ENCODE measurements at regions not wholly inside any gene's neighbourhood (a gene's known extent, or its start where the extent isn't known, plus 50 kb on each side); places are given as distances from the start of the nearest gene placed in this dataset.

DNA sequence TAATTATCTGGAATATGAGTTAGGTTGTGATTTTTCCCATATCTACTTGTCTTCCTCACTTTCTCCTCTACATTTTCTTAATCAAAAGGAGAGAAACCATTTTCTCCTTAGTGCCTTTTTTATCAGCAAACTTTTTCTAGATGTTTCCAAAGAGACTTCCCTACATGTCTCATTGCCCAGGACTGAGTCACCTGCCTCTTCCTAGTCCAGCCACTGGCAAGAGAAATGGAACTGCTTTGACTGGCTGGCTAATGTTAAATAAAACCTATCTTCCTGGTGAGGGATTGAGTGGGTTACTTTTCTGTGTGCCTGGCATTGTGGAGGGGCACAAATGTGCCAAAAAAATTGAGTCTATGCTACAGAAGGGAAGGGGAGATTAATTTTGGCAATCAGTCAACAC is 52.1 kb upstream of the CD5L start:
- H3K36me3 Mint-ChIP-seq (ENCODE audit: low read depth): peaks cover 3% of the 10 kb centered on the region
- H3K9me3 Mint-ChIP-seq: peaks cover 13% of the 10 kb centered on the region
- no peaks in the 10 kb centered on the region for H3K4me1 Mint-ChIP-seq
- TF ChIP-seq, protein P1, sequence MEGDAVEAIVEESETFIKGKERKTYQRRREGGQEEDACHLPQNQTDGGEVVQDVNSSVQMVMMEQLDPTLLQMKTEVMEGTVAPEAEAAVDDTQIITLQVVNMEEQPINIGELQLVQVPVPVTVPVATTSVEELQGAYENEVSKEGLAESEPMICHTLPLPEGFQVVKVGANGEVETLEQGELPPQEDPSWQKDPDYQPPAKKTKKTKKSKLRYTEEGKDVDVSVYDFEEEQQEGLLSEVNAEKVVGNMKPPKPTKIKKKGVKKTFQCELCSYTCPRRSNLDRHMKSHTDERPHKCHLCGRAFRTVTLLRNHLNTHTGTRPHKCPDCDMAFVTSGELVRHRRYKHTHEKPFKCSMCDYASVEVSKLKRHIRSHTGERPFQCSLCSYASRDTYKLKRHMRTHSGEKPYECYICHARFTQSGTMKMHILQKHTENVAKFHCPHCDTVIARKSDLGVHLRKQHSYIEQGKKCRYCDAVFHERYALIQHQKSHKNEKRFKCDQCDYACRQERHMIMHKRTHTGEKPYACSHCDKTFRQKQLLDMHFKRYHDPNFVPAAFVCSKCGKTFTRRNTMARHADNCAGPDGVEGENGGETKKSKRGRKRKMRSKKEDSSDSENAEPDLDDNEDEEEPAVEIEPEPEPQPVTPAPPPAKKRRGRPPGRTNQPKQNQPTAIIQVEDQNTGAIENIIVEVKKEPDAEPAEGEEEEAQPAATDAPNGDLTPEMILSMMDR (conservative IDR thresholded peaks at IDR 0.05): no peak
- H3K4me3 Mint-ChIP-seq: no peak overlapping the region
- no peak overlapping the region for H3K27ac Mint-ChIP-seq (ENCODE audit: unreplicated experiment)
- no peak for DNase-seq (ENCODE audit: low read depth, low spot score)
- peaks cover 28% of the 10 kb centered on the region for H3K27me3 Mint-ChIP-seq (ENCODE audit: low read depth)

DNA sequence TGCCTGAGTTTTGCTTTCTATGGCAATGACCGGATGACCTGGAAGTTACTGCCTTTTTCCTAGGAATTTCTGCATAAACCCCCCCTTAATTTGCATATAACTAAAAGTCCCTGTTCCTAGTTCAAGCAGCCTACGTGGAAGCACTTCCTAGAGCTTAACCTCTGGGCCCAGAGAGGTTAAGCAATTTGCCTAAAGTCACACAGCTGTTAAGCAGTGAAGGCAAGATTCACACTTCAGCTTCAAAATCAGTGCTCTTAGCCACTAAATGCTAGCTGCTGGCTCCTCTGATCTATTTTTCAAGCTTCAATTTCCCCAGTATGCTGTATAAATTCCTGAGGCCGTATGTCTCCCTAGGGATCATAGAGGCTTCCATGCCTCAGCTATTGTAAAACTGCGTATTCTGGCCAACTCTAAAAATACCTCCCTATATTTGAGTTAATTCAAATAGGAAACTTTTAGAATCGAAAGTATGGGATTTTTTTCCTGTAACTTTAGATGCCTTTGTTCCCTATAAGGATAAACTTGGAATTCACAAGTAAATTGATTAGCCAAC is 53.1 kb upstream of the CD5L start:
- H3K9me3 Mint-ChIP-seq: peaks cover 13% of the 10 kb centered on the region
- H3K27me3 Mint-ChIP-seq (ENCODE audit: low read depth): peaks cover 24% of the 10 kb centered on the region
- TF ChIP-seq, protein P1 (conservative IDR thresholded peaks at IDR 0.05): no peak
- no peak overlapping the region for H3K27ac Mint-ChIP-seq (ENCODE audit: unreplicated experiment)
- H3K4me3 Mint-ChIP-seq: no peak overlapping the region
- H3K4me1 Mint-ChIP-seq: no peaks in the 10 kb centered on the region
- DNase-seq (ENCODE audit: low read depth, low spot score): no peak
- H3K36me3 Mint-ChIP-seq (ENCODE audit: low read depth): peaks cover 3% of the 10 kb centered on the region

DNA sequence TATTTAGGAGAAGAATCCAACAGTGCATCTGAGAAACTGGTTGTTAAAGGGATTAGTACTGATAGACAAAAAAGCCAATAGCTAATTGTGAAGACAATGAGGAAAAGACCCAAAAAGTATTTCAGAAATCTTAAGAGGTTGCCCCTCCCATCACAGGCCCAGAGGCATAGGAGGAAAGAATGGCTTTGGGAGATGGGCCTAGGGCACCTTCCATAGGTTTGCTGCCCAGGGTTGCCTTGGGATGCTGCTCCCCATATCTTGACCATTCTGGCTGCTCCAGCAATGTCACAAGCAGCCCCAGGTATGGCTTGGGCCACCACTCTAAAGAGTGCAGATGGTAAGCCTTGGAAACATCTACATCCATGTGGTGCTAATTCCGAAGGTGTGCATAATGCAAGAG is 68.7 kb upstream of the CD5L start:
- Mint-ChIP-seq H3K27ac (ENCODE audit: unreplicated experiment) (no peak overlapping the region), H3K9me3 (peaks cover 9% of the 10 kb centered on the region), H3K4me3 (no peak overlapping the region), H3K4me1 (no peaks in the 10 kb centered on the region), H3K36me3 (ENCODE audit: low read depth) (no peaks in the 10 kb centered on the region), H3K27me3 (ENCODE audit: low read depth) (peaks cover 44% of the 10 kb centered on the region)
- no peak for DNase-seq (ENCODE audit: low read depth, low spot score)
- TF ChIP-seq, protein P1 (conservative IDR thresholded peaks at IDR 0.05): no peak

DNA sequence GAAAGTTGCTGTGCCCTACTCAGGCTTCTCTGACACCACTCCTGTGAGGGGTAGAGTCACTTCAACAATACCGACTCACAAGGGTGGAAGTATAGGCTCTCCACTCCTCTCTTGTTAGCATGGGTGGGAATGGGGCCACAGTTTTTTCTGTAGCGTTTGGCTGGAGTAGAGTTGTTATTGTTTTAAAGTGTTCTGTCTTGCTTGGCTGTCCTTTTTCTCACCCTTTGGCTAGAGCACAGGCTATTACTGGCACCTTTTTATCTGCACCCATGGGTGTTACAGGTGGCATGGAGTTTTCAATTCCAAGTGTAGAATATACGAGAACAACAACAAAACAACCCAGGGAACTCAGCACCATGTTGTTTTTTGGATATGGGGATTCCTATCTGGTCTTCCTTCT is 74.3 kb upstream of the CD5L start:
- Mint-ChIP-seq H3K27me3 (ENCODE audit: low read depth) (peaks cover 68% of the 10 kb centered on the region), H3K27ac (ENCODE audit: unreplicated experiment) (no peak overlapping the region), H3K4me3 (no peak overlapping the region), H3K9me3 (no peaks in the 10 kb centered on the region), H3K4me1 (no peaks in the 10 kb centered on the region), H3K36me3 (ENCODE audit: low read depth) (no peaks in the 10 kb centered on the region)
- DNase-seq (ENCODE audit: low read depth, low spot score): no peak
- TF ChIP-seq, protein P1 (conservative IDR thresholded peaks at IDR 0.05): no peak

DNA sequence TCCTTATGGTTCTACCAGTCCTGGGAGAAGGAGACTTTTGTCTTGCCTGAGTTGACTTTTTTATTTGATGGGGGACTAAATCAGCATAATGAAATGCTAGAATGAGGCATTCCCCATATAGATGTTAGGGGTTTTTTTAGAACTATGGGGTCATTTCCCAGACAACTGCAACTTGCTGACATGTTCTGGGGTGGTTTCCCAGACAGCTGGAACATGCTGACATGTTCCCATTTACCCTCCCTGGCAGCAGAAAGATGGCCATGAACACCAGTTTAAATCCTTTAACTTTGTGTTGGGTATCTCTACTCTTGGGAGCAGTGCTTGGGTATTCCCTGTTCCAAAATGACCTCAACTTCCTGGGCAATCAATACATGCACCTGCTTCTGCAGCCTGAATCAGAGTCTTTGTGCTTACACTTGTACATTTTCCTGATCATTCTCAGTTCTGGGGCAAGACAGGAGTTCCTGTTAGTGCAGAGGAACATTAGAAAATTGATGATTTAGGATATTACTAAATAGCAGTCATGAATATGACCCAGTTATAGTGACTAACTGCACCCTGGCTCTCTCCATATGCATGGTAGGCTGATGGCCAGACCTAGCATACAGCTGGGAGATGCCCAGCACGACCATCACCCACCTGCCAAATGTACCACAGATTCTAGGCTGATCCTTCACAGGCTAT is 75.4 kb upstream of the CD5L start:
- Mint-ChIP-seq H3K4me1 (no peaks in the 10 kb centered on the region), H3K4me3 (no peak overlapping the region), H3K36me3 (ENCODE audit: low read depth) (no peaks in the 10 kb centered on the region), H3K27me3 (ENCODE audit: low read depth) (peaks cover 71% of the 10 kb centered on the region), H3K27ac (ENCODE audit: unreplicated experiment) (no peak overlapping the region), H3K9me3 (no peaks in the 10 kb centered on the region)
- TF ChIP-seq, protein P1 (conservative IDR thresholded peaks at IDR 0.05): no peak
- no peak for DNase-seq (ENCODE audit: low read depth, low spot score)

Data from neural crest cell (in vitro differentiated cells).